K562 (cell line): ENCODE measurements at regions not wholly inside any gene's neighbourhood (a gene's known extent, or its start where the extent isn't known, plus 50 kb on each side); places are given as distances from the start of the nearest gene placed in this dataset.

Source experiments
- BMI1 ChIP-seq: fragments of 150-350 bp; IDR thresholded peaks from 2 replicates; pipeline ENCODE4 v1.6.1; 2014; ENCODE audit warnings: low read length
- MXI1 ChIP-seq: IDR thresholded peaks from 2 replicates; pipeline ENCODE4 v1.6.1; 2011; ENCODE audit warnings: low read depth, mild to moderate bottlenecking, improper control_type of control experiment, low read length
- POLR2A ChIP-seq: fragments of 450-650 bp; conservative IDR thresholded peaks from 2 replicates; pipeline ENCODE4 v1.6.1; 2016
- SRSF7 ChIP-seq: fragments of 200-400 bp; formaldehyde crosslinking; optimal IDR thresholded peaks from 2 replicates; pipeline ENCODE3; 2017; ENCODE audit warnings: mild to moderate bottlenecking, low read depth, low read length
- ZBTB33 ChIP-seq: sonication (generic); formaldehyde crosslinking; IDR thresholded peaks from 2 replicates; pipeline ENCODE4 v1.8.1; 2023; ENCODE audit warnings: mild to moderate bottlenecking, missing genetic modification reagents

- no peak for TF ChIP-seq POLR2A
- TF ChIP-seq SRSF7: no peak
- TF ChIP-seq ZBTB33: no peak
- TF ChIP-seq MXI1: no peak
- no peak for TF ChIP-seq BMI1
Measured at GRCh38 chr9:19681846-19682245, 107.0 kb downstream of the SLC24A2 start.
